Activated CD4-positive, alpha-beta T cell treated with anti-CD3 and anti-CD28 coated beads, Interleukin-2, Interleukin-4, amounts not matched to agents 100 ng/mL and 50 ng/mL, durations not matched to agents 16 hours and 8 hours (primary cell): ENCODE measurements at regions not wholly inside any gene's neighbourhood (a gene's known extent, or its start where the extent isn't known, plus 50 kb on each side); places are given as distances from the start of the nearest gene placed in this dataset.

Source experiments
- DNase-seq: peaks from one replicate; pipeline ENCODE4 v3.0.0-alpha.2; 2020; ENCODE audit warnings: low spot score

DNA sequence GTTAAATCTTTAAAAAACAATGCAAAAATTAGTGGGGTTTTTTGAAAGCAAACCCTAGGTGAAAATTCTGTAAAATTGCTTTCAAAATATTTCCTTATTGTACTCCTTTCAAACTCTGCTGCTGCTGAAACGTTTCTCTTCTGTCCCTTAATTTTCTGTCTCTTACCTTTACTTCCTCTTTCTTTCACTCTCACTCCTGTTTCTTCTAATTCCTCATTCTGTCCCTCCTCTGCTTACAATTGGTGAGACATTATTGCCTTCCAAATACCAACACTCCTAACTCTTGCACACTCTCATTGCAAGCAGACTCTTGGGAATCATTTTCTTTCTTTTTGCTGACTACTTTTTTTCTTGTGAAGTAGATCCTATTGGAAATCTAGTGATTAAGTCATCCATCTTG is 685.6 kb upstream of the SLITRK1 start:
- DNase-seq, result no peak

DNA sequence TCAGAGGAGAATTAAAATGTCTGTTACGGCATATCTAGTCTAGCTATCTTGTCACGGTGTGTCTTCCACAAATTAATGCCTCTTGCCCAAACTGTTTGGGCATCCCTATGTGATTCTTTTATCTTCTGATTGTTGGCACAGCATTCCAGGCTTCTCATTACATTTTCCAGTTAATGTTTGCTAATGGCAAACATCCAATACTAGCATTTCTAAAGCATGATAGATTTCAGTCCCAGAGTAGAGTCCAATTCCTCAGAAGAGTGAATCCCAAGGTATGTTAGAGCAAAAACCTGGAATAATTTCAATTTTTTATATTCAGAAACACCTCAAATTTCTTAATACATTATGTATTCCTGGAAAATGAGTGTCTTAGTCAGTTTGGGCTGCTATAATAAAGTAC is 684.5 kb upstream of the SLITRK1 start:
- DNase-seq, result no peak

DNA sequence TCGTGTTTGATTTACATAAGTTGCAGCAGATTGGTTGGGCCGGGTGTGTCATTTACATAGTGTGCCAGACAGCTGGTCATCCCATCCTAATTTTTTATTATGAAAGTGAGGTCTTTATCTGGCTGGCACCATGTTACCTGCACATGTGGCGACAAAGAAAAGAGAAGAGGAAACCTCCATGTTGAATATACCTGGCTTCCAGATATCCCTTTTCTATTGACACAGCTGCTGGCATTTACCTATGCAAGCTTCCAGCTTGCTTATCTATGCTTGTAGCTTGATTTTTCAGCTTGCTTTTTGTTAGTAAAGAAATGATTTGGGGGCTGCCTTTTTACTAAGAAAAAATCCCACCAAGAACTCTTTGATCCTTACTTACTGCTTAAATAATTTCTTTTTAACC is 681.3 kb upstream of the SLITRK1 start:
- DNase-seq, result no peak

DNA sequence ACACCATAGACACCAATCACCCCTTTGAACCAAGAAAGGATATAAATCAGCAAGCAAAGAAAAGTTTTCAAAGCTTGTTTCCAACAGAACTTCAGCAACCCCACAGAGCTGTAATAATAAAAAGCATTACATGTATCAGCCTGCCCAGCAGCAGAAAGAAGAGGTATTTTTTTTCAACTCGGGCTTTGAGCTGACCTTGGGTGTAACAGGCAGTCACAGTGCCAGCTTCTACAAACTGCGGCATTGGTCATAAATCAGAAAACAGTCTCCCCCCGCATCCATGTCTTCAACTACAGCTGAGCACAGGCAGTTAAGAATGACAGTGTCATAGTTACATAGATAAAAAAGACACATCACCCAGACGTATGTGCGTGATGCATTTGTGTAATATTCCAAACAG is 671.0 kb upstream of the SLITRK1 start:
- DNase-seq, result no peak

DNA sequence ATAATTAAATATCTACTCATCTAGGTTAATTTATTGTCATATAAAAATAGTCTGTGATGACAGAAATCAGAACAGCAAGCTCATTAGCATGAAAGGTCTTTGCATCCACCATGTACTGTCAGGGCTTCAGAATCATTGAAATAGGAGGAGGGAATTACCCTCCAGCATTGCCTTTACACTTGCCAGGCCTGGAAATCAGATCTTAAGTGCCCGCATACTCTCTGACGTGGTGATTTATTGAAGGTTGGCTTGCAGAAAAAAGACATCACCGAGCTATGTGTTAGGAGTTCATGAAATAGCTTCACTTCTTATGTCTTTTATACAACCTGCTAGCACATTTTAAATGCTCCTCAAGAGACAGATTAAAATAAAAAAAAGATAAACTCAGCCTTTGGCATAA is 661.7 kb upstream of the SLITRK1 start:
- no peak for DNase-seq

DNA sequence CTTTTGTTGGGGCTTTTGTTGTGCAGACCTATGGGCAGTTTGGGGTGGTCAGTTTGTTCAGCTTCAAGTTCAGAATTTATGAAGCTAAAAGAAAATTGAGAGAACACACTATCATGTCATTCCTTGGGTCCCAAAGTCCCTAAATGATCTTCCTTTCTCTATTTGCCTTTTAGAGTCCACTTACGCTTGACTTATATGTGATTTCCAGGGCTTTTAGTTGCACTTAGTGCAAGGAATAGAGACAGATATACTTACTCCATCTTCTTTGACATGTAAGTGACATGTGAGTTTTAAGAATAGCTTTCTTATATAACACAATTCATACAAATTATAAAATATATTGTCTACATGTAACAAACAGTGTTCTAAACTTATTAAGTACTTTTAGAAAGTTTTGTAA is 660.1 kb upstream of the SLITRK1 start:
- no peak for DNase-seq

DNA sequence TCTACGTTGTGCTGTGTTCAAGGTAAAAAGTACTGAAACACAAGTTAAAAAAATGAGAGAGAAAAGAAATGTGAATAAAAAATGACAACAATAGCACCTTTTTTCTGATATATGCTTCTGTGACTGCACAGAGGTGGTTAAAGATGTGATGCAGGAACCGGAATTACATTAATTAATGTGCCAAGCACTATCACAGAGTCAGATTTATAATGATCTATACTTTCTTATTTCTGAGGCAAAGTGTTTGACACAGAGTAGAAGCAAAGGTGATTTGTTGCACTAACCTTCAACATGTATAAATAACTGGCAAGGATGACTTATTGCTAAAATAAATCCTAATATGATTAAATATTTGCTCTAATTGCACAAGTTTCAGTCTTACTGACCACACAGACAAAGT is 654.6 kb upstream of the SLITRK1 start:
- DNase-seq, result no peak

DNA sequence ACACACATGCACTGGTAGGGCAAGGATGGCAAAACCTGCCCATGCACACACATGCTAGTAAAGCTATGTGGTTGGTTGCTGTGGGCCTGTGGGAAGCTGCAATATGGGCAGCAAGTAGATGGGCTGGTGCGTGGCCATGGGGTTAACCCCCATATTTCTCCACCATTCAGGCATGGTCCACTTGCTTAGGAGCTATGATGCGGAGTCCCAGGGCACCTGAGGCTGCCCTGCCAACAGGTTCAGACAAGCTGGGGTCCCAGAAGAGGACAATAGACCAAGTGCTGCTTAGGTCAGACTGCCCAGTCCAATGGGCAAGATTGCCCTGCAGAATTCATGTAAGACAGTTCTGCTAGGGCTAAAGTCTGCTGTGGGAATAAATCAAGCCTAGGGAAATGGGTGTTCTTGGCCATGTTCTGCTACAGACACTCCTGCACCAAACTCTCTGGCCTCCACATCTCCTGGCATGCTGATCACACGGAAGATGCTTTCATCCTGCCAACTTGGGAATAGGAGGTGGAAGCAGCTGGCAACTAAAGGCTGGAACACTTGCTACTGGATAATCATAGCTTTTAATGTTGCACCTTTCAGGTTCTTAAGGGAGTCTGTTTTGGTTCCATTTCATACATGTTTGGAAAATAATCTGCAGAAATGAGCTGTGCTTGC is 646.3 kb upstream of the SLITRK1 start:
- DNase-seq, result no peak

DNA sequence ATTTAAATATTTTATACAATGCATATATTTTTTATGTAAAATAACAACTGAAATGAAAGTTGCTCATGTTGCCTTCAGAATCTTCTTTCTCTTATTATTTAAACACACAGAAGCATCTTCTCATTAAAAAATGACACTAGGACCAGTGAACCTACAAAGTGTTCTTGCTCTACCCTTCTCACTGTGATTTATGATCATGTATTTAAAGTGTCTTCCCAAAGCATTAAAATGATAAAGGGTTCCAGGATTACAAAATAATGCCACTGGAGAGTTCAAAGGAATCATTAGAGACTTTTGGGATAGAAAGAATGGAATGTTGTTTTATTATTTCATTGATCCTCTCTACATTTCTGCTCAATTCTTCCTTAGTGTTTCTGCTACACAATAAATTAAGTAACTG is 643.6 kb upstream of the SLITRK1 start:
- no peak for DNase-seq

DNA sequence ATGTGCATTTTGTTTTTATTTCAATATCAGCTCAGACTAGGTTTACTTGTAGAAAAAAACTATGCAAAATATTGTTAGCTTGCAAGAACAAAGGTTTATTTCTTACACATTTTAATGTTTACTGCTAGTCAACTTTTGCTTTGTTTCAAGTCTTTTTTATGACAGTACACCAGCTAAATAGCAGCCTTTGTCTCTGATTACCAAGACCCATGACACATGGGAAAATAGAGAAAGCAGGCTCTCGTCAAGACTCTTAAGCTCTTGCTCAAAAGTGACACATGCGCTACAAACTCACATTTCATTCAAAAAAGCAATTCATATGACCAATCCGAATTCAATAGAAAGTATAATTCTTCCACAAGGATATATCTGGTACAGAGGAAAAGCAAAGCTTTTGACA is 642.3 kb upstream of the SLITRK1 start:
- no peak for DNase-seq

DNA sequence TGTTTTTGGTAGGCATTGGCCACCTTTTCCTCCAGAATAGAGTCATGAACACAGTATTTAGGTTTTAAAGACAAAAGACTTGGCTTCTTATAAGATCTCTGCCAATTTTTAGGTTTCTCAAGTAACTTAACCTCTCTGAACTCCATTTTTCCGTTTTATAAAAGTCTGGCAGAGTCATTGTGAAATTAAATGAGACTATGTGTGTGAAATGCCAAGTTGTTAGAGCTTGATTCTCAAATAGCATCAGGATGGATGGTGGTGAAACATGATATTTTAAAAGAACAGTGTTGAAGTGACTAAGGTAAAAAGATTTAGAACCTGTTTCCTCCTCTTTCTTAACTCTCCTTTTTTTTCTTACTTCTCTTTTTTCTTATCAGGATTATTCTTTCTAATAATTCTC is 617.7 kb upstream of the SLITRK1 start:
- DNase-seq, result no peak

DNA sequence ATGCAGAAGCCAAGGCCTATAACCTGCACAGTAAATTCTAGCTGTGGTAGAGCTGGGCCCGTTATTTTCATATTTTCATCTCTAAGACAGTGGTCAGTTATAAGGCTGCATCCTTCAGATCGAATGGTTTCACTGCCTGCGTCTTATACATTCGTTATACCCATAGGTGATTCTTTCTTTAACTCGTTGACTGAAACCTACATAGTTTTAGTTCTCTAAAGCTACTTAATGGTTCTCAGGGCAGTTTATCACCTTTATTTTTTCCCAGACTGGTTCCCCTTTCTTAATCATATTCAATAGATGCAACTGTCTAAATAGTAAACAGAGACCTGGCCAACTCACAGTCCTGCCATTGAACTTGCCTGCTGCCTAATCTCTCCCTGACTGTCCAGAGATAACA is 615.3 kb upstream of the SLITRK1 start:
- DNase-seq, result no peak

DNA sequence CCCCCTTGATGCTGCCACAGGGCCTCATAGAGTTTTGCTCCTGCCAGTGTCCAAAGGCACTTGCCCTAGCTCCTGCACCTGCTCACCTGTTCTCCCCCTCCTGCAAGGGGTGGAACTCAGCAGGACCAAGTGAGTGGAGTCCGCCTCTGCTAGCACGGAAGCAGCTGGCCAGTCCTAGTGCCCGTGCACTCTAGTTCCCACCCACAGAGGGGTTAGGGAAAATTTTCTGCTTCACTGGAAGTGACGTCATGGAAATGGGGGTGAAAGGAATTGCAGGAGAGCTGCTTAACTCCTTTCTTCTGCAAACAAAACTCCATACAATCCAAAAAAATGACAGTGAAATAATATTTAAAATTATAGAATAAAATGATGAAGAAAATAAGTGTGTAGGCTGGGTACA is 609.7 kb upstream of the SLITRK1 start:
- DNase-seq, result no peak

DNA sequence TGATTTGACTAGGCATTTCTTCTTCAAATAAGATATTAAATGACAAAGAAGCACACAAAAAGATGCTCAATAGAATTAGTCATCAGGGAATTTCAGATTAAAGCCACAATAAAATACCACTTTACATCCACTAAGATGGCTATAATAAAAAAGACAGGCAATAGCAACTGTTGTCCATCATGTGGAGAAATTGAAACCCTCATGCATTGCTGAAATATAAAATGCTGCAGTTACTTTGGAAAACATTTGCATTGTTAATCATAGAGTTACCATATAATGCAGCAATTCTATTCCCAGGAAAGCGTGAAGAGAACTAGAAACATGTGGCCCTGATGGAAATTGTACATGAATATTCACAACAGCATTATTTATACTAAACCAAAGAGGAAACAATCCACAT is 605.5 kb upstream of the SLITRK1 start:
- DNase-seq, result no peak

DNA sequence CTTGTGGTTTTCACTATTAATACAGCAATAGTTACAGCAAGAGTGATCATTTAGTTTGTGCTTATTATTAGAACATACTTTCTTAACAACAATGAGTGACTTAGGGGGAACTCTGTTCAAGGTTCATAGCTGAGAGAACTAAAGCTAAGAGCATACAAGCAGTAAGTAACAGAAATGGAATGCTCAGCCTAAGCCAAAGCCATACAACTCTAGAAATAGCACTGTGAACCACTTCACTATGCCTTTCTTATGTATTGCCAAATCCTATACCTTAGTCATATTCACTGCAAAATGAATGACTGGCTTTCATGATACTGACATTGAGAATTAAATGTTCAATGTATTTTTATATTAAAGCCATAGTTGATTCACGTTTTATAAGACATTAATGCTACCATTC is 599.7 kb upstream of the SLITRK1 start:
- DNase-seq, result no peak

DNA sequence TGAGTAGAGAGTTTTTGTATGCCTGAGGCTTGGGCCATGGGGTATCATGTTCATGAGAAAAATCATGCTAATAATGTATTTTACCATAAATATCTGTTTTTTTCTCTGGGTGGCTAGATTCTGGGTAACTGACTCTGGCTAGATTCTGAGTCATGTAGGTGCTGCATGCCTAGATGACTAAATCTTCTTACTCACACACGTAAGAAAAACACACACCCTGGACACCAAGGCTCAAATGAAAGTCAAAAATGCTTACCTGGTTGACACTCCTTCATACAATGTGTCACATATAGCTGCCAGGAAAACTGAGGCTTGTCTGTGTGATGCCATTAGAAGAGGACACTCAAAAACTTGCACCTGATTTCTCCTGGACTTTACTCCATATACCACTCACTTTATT is 597.4 kb upstream of the SLITRK1 start:
- DNase-seq, result no peak

DNA sequence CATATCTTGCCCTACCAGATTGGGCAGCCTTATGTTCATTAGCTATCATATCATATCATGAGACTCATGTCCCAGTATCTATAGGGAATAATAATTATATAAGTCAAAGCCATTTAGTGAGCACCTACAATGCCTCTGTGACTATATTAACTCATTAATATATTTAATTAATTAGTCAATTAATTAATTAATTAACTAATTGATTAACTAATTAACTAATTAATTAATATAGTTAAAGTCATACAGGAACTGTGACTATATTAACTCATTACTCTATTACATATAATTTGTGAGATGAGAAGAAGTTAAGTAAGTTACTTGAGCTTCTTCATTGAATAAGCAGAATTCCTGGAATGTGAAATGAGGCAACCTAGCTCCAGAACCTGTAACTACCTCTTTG is 588.3 kb upstream of the SLITRK1 start:
- no peak for DNase-seq

DNA sequence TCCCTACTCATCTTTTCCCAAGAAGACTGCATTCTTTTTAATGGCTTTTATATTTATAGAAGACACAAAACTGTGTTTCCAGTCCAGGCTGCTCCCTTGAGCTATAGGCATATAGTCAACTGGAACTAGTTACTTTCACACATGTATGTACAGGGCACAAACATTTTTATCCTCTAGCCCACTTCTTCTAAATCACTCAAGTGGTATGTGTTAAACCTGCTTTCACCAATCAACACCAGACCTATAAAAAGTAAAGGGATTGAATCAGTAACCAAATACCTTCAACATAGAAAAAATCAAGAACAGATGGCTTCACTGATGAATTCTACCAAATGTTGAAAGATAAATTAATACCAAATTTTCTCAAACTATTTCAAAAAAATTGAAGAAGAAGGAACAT is 584.2 kb upstream of the SLITRK1 start:
- no peak for DNase-seq

DNA sequence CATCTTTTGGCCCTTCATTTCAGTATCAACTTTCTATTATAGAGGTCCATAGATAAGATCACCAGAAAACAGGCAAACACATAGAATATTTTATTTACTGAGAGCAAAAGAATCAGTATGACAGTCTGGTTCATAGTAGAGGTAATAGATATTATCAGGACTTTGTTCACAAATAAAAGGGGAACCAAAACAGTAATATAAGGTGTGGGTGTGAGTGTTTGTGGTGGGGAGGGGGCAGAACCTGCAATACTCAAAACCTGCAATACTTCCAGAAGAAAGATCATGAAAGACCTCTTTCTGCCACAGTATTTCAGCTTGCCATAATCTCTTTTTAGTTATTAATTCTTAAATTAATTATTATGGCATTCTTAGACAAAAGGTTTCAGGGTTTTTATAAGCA is 578.7 kb upstream of the SLITRK1 start:
- no peak for DNase-seq

DNA sequence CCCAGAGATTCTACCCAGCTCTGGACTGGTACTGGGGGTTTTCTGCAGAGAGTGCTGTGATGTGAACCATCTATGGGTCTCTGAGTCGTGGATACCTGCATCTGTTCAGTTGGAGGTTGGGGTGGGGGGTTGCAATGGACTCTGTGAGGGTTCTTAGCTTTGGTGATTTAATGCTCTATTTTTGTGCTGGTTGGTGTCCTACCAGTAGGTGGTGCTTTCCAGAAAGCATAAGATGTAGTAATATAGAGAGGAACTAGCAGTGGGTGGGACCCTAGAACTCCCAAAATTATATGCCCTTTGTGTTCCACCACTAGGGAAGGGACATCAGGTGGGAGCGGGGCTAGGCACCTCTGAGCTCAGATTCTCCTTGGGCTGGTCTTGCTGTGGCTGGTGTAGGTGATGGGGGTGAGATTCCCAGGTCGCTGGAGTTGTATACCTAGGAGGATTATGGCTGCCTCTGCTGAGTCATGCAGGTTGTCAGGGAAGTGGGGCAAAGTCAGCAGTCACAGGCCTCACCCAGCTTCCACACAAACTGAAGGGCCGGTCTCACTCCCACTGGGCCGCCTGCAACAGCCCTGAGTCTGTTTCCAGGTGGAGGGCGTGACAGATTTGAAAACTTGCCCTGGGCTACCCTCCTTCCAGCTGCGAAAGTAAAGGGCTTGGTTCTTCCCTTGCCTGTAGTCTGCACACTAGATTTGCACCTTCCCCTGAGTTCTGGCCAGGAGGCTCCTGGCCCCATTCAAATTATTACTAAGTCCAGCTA is 573.0 kb upstream of the SLITRK1 start:
- no peak for DNase-seq

DNA sequence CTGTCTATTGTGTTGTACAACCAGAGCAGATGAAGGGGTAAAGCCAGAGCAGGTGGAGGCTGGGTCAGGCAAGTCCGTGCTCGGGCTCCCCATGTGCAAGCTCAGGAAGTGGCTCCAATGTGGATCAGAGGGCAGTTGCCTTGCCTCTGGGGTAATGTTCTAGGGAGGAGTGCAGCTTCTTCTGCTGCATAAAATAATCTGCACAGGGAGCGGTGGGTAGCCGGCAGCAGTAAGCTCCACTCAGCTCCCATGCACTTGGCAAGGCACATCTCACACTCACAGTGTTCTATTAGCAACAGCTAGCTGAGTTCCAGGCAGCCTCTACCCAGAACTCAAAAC is 565.3 kb upstream of the SLITRK1 start:
- DNase-seq, result no peak

DNA sequence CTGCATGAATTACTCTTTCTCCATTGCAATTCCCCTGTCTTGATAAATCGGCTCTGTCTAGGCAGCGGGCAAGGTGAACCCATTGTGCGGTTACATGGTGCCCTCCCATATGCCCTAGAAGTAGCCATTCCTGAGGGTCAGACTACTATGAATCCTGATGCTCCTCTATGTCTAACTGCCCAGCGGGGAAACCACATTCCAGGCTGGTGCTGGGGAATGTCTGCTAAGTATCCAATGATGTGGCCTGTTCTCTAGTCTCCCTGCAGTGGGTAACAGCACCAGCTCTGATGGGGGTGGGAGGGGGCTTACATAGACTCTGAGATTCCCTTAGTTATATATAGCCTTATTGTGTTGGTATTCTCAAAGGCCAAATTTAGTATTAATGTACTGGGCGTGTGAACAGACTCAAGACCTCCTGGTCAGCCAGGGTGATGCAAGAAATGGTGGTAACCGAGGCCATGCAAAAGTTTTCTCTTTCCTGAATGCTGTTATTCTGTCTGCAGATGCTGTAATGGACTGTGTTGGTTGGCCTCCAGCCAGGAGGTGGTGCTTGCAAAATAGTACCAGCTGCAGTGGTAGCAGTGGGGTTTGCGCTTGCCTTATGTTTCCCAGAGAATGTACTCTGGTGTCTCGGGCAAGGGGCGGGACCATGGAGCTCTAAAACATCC is 564.8 kb upstream of the SLITRK1 start:
- no peak for DNase-seq

DNA sequence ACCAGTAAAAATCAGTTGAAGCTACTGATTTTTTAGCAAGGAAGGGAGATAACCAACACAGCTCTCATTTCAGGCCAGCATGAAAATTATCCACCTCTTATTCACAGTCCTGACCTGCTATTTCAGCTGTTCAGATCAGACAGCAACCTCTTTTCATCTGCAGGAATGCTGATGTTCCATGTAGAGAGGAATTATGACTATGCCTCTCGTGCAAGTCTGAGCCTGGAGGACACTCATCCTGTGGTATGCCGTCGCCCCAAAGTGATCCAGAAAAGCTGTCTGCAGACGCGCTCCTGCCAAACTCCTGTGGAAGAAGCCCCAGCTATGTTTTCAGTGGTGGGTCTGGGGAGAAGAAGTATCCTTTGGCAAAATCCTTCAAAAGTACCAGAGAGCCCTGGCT is 563.5 kb upstream of the SLITRK1 start:
- DNase-seq, result no peak

DNA sequence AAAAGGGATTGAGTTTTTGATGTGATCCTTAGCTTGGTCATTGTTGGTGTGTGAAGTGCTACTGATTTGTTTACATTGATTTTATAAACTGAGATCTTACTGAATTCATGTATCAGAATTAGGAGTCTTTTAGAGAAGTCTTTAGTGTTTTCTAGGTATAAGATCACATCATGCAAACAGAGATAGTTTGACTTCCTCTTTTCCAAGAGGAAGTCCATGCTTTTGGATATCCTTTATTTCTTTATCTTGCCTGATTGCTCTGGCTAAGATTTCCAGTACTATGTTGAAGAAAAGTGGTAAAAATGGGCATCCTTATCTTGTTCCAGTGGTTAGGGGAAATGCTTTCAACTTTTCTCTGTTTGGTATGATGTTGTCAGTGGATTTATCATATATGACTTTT is 561.2 kb upstream of the SLITRK1 start:
- DNase-seq, result no peak
